ENCODE measurements at regions not wholly inside any gene's neighbourhood (a gene's known extent, or its start where the extent isn't known, plus 50 kb on each side); places are given as distances from the start of the nearest gene placed in this dataset.

DNA sequence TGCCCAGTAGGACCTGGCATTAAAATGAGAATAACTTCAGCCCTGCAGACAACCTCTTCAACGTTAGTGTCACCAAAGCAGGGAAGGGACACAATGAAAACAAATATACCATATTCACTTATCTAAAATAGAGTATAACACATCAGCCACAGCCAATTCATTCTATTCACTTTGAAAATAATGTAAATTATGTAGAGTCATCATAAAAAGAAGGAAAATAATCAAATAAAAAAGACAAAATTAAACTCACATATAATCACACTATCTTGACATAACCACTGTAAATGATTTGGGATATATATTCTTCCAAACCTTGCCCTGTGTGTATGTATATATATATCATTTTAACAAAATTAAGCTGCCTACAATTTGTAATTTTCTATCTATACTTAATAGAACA lies 78.1 kb upstream of the HEY2 start:
- no peak overlapping the region for H3K27ac ChIP-seq (ENCODE audit: low read length)
- POLR2A ChIA-PET, result no interaction called here

DNA sequence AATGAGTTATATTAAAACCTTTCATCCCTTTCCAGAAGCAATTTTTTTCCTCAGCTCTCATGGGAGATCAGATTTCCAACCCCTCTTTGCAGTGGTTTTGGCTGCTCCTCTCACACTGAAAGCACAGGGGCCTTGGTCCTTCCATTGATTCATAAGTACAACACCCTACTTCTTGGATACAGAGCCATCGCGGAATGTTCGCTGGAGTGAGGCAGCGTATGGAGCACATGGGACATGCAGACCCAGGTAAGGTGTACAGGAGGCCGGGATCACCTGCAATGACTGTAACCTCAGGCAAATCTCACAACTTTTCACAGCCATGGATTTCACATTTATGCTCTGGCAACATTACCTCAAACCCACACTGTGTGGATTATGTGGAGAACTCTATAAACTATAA lies 75.2 kb upstream of the HEY2 start:
- CTCF ChIA-PET, result no interaction called here
- intact Hi-C loops (cut with micrococcal nuclease; ENCODE audit: unreplicated experiment), result no loop called here

More for the DNA sequence above, 78.1 kb upstream of the HEY2 start:
- Histone ChIP-seq H3K4me3 (ENCODE audit: low read depth in 2 of 2, low read length in 2 of 2) (no peak overlapping the region), H3K36me3 (ENCODE audit: control insufficient read depth, insufficient read depth, low read length) (no peaks in the 10 kb centered on the region), H3K27me3 (ENCODE audit: control insufficient read depth, insufficient read depth, low read length) (0 out of 2 replicates have a peak, but pooled peaks cover 1% of the 10 kb centered on the region), H3K9me3 (ENCODE audit: control insufficient read depth, insufficient read depth, low read depth, low read length) (no peaks in the 10 kb centered on the region), H3K4me1 (ENCODE audit: control insufficient read depth, insufficient read depth, low read length) (no peaks in the 10 kb centered on the region)
- BruUV-seq (replicated peaks), result no TSS peak
- CTCF ChIA-PET, result no interaction called here
- in situ Hi-C loops (cut with HindIII; ENCODE audit: low pct_unique_long_range_greater_than_20kb, low sequenced_read_pairs) (no loop called here), intact Hi-C loops (cut with micrococcal nuclease; ENCODE audit: unreplicated experiment) (no loop called here)
- DNase-seq (ENCODE audit: low read depth, low spot score) (no peak), ATAC-seq (no peak)
- TF ChIP-seq TCF7L2 (IDR thresholded peaks at IDR 0.05; ENCODE audit: low read depth, low read length) (no peak), SIN3A (IDR thresholded peaks at IDR 0.05; ENCODE audit: borderline replicate concordance, insufficient read depth, low read depth, low read length) (no peak), POLR2AphosphoS5 (IDR thresholded peaks at IDR 0.05; ENCODE audit: low read depth, low read length) (no peak)
- TF ChIP-seq, protein P1, sequence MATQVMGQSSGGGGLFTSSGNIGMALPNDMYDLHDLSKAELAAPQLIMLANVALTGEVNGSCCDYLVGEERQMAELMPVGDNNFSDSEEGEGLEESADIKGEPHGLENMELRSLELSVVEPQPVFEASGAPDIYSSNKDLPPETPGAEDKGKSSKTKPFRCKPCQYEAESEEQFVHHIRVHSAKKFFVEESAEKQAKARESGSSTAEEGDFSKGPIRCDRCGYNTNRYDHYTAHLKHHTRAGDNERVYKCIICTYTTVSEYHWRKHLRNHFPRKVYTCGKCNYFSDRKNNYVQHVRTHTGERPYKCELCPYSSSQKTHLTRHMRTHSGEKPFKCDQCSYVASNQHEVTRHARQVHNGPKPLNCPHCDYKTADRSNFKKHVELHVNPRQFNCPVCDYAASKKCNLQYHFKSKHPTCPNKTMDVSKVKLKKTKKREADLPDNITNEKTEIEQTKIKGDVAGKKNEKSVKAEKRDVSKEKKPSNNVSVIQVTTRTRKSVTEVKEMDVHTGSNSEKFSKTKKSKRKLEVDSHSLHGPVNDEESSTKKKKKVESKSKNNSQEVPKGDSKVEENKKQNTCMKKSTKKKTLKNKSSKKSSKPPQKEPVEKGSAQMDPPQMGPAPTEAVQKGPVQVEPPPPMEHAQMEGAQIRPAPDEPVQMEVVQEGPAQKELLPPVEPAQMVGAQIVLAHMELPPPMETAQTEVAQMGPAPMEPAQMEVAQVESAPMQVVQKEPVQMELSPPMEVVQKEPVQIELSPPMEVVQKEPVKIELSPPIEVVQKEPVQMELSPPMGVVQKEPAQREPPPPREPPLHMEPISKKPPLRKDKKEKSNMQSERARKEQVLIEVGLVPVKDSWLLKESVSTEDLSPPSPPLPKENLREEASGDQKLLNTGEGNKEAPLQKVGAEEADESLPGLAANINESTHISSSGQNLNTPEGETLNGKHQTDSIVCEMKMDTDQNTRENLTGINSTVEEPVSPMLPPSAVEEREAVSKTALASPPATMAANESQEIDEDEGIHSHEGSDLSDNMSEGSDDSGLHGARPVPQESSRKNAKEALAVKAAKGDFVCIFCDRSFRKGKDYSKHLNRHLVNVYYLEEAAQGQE (IDR thresholded peaks at IDR 0.05; ENCODE audit: insufficient read depth in 1 of 2, low read depth in 2 of 2, low read length in 1 of 2), result no peak
- TF ChIP-seq, protein P2, sequence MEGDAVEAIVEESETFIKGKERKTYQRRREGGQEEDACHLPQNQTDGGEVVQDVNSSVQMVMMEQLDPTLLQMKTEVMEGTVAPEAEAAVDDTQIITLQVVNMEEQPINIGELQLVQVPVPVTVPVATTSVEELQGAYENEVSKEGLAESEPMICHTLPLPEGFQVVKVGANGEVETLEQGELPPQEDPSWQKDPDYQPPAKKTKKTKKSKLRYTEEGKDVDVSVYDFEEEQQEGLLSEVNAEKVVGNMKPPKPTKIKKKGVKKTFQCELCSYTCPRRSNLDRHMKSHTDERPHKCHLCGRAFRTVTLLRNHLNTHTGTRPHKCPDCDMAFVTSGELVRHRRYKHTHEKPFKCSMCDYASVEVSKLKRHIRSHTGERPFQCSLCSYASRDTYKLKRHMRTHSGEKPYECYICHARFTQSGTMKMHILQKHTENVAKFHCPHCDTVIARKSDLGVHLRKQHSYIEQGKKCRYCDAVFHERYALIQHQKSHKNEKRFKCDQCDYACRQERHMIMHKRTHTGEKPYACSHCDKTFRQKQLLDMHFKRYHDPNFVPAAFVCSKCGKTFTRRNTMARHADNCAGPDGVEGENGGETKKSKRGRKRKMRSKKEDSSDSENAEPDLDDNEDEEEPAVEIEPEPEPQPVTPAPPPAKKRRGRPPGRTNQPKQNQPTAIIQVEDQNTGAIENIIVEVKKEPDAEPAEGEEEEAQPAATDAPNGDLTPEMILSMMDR (IDR thresholded peaks at IDR 0.05), result no peak

More for the DNA sequence above, 75.2 kb upstream of the HEY2 start:
- no peaks in the 10 kb centered on the region for H3K9me3 ChIP-seq (ENCODE audit: control insufficient read depth, insufficient read depth, low read depth, low read length)
- H3K36me3 ChIP-seq (ENCODE audit: control insufficient read depth, insufficient read depth, low read length), result no peaks in the 10 kb centered on the region
- H3K4me1 ChIP-seq (ENCODE audit: control insufficient read depth, insufficient read depth, low read length), result no peaks in the 10 kb centered on the region
- no peak for TF ChIP-seq TCF7L2 (IDR thresholded peaks at IDR 0.05; ENCODE audit: low read depth, low read length)
- no peak for TF ChIP-seq SIN3A (IDR thresholded peaks at IDR 0.05; ENCODE audit: borderline replicate concordance, insufficient read depth, low read depth, low read length)
- TF ChIP-seq, protein P2 (IDR thresholded peaks at IDR 0.05), result no peak
- TF ChIP-seq POLR2AphosphoS5 (IDR thresholded peaks at IDR 0.05; ENCODE audit: low read depth, low read length), result no peak
- TF ChIP-seq, protein P1 (IDR thresholded peaks at IDR 0.05; ENCODE audit: insufficient read depth in 1 of 2, low read depth in 2 of 2, low read length in 1 of 2), result no peak
- H3K4me3 ChIP-seq (ENCODE audit: low read depth in 2 of 2, low read length in 2 of 2), result no peak overlapping the region
- 0 out of 2 replicates have a peak, but pooled peaks cover 2% of the 10 kb centered on the region for H3K27me3 ChIP-seq (ENCODE audit: control insufficient read depth, insufficient read depth, low read length)
- POLR2A ChIA-PET, result interaction anchor here (0.7 kb wide), 1 partner anchor 8 kb away, joined by 3 read pairs; no protein-coding TSS in a partner anchor
- DNase-seq (ENCODE audit: low read depth, low spot score), result no peak
- BruUV-seq (replicated peaks), result no TSS peak
- H3K27ac ChIP-seq (ENCODE audit: low read length), result no peak overlapping the region
- in situ Hi-C loops (cut with HindIII; ENCODE audit: low pct_unique_long_range_greater_than_20kb, low sequenced_read_pairs), result no loop called here
- no peak for ATAC-seq
